Muscle layer of colon (tissue), 2 donors: ENCODE measurements at regions not wholly inside any gene's neighbourhood (a gene's known extent, or its start where the extent isn't known, plus 50 kb on each side); places are given as distances from the start of the nearest gene placed in this dataset.
"Not testable (repeated sequence)": the region's sequence is repeated elsewhere in the genome, so short reads cannot be mapped to it uniquely, and the experiment has no call there.

Source experiments
- H3K27ac ChIP-seq: one replicate; pipeline ENCODE4 v1.7.0; 2013; ENCODE audit warnings: low read depth, mild to moderate bottlenecking, low read length, moderate library complexity
- H3K27me3 ChIP-seq, 2 donors: one replicate each; pipeline ENCODE4 v1.7.0; 2013; ENCODE audit warnings: low read length in 2 of 2, mild to moderate bottlenecking in 2 of 2; ENCODE audit not compliant: insufficient read depth in 2 of 2, control insufficient read depth in 1 of 2
- H3K36me3 ChIP-seq: one replicate; pipeline ENCODE4 v1.7.0; 2013; ENCODE audit warnings: mild to moderate bottlenecking, low read length; ENCODE audit not compliant: insufficient read depth
- H3K4me1 ChIP-seq: one replicate; pipeline ENCODE4 v1.7.0; 2013; ENCODE audit warnings: mild to moderate bottlenecking, low read length; ENCODE audit not compliant: insufficient read depth
- H3K4me3 ChIP-seq, 2 donors: one replicate each; pipeline ENCODE4 v1.7.0; 2013; ENCODE audit warnings: low read length in 2 of 2, low read depth in 1 of 2, mild to moderate bottlenecking in 1 of 2, moderate library complexity in 1 of 2
- H3K9ac ChIP-seq: one replicate; pipeline ENCODE4 v1.7.0; 2013; ENCODE audit warnings: low read length
- H3K9me3 ChIP-seq: one replicate; pipeline ENCODE4 v1.7.0; 2013; ENCODE audit warnings: mild to moderate bottlenecking, low read length
- donor health status: abdominal sarcoma.
- donor health status: Adenocarcinoma of cecum.

DNA sequence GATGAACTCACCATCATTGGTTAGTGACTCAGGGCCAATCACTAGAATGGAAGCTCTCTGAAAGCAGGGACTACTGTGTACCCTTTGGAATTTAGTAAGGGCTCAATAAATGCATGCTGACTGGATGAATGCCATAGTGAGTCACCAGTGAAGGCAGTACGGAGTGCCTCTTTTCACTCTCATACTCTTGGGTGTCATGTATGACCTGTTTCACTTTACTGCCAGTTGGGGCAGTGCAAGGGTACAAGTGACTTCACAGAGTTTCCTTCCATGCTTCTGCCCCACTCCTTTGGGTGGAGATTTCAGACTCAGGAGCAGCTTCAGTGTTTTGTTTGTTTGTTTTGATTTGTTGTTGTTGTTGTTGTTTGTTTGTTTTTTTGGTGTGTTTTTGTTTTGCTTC, 57.7 kb downstream of the SOX3 start:
- Histone ChIP-seq H3K4me3 (no peak overlapping the region), H3K9me3 (no peaks in the 10 kb centered on the region), H3K9ac (no peak overlapping the region), H3K27ac (no peak overlapping the region), H3K4me1 (no peaks in the 10 kb centered on the region), H3K27me3 (peaks cover 0 to 14% of the 10 kb centered on the region in 2 donors), H3K36me3 (no peaks in the 10 kb centered on the region)

DNA sequence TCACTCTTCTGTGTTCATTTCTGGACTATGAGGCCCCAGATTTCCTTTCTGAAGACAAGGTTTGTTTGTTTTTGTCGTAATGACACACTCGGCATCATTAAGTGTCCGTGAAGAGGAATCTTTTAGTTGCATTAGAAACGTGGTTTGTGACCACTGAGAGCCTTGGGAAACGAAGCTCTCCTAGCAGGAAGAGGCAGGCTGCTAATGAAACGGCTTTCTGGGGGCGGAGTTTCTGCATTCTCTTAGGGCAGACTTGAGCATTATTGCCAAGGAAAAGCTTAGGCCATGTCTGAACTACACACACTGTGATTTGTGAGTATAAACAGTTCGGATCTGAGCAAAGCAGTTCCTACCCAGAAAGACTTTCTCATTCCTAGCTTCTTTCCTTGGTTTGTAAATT, 64.0 kb downstream of the SOX3 start:
- Histone ChIP-seq H3K4me1 (no peaks in the 10 kb centered on the region), H3K36me3 (no peaks in the 10 kb centered on the region), H3K9me3 (no peaks in the 10 kb centered on the region), H3K9ac (no peak overlapping the region), H3K27me3 (peaks cover 0 to 13% of the 10 kb centered on the region in 2 donors), H3K4me3 (no peak overlapping the region), H3K27ac (no peak overlapping the region)

DNA sequence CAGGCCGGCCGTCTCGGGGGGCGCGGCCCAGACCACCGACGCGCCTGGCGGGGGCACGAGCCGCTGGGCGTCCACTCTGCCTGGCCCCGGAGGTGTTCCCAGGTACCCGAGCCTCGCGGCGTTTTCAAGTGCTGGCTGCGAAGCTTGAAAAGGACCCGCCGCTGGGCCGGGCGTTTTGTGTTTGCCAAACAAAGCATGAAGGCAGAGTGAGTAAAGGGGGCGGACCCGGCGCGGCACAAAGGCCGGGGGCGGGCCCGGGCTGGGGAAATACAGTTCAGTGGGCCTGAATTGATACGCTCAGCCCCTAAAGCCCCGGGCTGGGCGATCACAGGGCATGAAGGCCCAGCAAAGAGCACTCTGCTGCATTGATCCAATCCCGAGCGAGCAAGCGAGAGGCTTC, 65.4 kb downstream of the SOX3 start:
- H3K36me3 ChIP-seq = no peaks in the 10 kb centered on the region
- H3K9me3 ChIP-seq = no peaks in the 10 kb centered on the region
- H3K4me1 ChIP-seq = no peaks in the 10 kb centered on the region
- no peak overlapping the region for H3K4me3 ChIP-seq
- H3K27ac ChIP-seq = no peak overlapping the region
- peaks cover 0 to 13% of the 10 kb centered on the region in 2 donors for H3K27me3 ChIP-seq
- no peak overlapping the region for H3K9ac ChIP-seq

DNA sequence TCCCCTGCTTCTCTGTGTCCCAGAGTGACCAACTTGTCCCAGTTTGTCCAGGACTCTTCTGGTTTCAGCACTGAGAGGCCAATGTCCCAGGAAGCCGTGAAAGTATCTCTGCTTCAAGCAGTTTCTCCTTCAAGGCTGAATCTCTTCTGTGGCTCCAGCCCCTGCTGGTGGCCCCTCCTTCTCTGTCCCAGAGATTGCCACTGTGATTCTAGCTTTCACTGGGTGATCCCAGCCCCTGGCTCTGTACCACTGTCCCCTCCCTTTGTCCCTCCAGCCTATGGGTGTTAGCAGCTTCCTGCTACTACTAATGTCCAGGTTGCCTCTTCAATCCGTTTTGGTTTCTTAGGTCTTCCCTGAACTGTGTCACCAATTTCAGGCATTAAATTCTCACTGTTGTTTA, 70.5 kb downstream of the SOX3 start:
- no peak overlapping the region for H3K27ac ChIP-seq
- H3K9ac ChIP-seq = no peak overlapping the region
- no peaks in the 10 kb centered on the region for H3K9me3 ChIP-seq
- peaks cover 0 to 9% of the 10 kb centered on the region in 2 donors for H3K27me3 ChIP-seq
- H3K4me1 ChIP-seq = peaks cover 12% of the 10 kb centered on the region
- no peaks in the 10 kb centered on the region for H3K36me3 ChIP-seq
- no peak overlapping the region for H3K4me3 ChIP-seq

DNA sequence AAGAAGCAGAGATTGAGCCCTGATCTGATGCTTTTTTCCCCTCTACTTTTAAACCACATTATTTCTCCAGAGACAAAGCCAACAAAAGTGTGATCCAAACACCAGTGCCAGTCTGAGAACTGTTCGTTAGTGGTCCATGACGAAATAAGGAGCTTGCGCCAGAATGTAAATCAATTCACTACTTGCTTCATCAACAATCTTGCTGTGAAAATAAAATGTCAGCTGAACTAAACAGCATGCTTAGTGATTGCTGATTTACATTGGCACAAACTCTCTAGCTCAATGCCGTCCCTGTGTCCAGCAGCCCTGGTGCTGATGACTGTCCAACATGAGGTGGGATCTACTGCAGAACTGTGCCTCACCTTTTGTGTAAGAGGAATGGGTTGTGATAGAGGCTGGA, 71.3 kb downstream of the SOX3 start:
- peaks cover 0 to 5% of the 10 kb centered on the region in 2 donors for H3K27me3 ChIP-seq
- H3K9ac ChIP-seq = no peak overlapping the region
- peaks cover 12% of the 10 kb centered on the region for H3K4me1 ChIP-seq
- H3K27ac ChIP-seq = no peak overlapping the region
- no peaks in the 10 kb centered on the region for H3K36me3 ChIP-seq
- no peaks in the 10 kb centered on the region for H3K9me3 ChIP-seq
- H3K4me3 ChIP-seq = no peak overlapping the region

DNA sequence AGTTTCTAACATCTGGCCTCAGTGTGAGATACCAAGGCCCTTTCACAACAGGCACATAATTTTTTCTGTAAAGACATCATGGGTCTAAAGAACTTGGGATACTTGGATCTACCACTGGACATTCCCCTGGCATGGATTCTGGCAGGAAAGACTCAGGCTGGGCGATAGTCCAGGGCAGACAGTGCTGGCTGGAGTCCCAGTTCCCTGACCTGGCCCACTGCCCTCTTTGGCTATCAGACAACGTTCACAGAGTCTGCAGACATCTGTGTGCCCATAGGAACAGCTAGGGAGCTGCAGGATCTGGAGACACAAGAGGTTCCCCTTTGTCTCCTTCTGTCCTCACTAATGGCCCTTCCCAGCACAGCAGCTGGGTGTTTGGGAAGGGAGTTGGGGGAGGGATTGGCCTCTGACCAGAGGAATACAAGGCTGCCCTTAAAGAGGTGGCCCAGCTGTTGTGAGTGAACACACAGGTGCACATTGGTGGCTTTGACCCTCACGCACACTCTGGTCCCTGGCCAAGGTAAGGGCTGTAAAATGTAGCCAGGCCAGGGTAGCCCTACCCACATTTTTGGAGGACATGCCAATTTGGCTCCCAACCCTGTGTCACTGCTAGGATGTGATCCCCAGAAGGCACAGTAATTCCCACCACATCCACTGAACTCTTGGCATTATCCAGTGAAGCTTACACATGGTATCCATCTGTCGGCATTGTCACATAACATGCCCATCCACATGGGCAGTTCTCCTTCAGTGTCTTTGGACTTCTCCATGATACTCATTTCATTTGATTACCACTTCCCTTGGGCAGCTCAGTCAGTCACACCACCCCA, 72.3 kb downstream of the SOX3 start:
- no peak overlapping the region for H3K27ac ChIP-seq
- H3K4me1 ChIP-seq = peaks cover 12% of the 10 kb centered on the region
- no peak overlapping the region for H3K4me3 ChIP-seq
- no peaks in the 10 kb centered on the region for H3K36me3 ChIP-seq
- peaks cover 0 to 5% of the 10 kb centered on the region in 2 donors for H3K27me3 ChIP-seq
- no peak overlapping the region for H3K9ac ChIP-seq
- H3K9me3 ChIP-seq = no peaks in the 10 kb centered on the region

DNA sequence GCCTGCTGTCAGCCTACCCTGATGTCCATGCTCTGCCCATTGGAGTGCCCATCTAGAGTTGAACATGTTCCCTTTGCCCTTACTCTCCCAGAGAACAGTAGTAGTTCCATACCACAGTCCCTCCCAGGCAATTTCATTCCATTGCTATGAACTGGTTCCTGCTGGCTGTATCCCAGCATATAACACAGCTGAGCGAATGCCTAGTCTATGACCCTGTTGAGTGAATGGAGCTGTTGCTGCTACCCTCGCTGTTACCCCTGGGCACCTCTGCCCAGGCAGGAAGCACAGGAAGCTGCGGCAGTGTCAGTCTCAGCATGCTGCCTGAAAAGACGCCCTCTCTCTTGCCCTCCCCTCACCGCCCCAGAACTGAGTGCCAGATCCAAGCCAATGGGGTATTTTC, 73.3 kb downstream of the SOX3 start:
- Histone ChIP-seq H3K9ac (no peak overlapping the region), H3K9me3 (no peaks in the 10 kb centered on the region), H3K4me3 (no peak overlapping the region), H3K4me1 (peaks cover 12% of the 10 kb centered on the region), H3K36me3 (no peaks in the 10 kb centered on the region), H3K27me3 (peaks cover 0 to 5% of the 10 kb centered on the region in 2 donors), H3K27ac (no peak overlapping the region)

DNA sequence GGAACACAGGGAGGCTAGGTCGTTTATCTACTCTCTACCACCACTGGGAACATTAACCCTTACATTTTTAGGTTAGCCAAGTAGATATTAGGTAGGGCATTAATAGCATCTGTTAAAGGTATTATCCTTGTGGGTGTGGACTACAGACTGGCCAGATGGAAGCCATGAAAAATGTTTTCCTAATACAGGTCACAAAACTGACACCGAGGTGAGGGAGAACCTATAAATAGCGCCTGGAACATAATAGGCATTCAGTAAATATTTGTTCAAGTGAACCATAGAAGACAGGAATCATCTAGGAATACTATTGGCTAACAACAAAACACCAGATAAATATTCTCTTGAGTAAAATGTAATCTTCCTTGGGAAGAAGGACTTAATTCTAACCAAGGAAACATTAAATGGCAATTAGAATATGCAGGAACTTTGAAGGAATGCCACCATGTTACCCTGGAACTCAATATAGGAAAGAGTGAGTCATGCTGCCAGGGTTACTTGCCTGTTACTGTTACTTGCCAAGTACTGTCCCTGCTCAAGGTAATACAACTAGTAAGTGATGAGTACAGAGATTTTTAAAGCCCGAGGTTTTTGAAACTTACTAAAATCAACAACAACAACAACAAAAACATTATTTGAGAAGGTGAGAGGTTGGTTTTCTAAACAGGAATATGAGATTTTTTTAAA, 79.0 kb downstream of the SOX3 start:
- H3K27me3 ChIP-seq = no peaks in the 10 kb centered on the region
- H3K9me3 ChIP-seq = no peaks in the 10 kb centered on the region
- no peaks in the 10 kb centered on the region for H3K4me1 ChIP-seq
- no peaks in the 10 kb centered on the region for H3K36me3 ChIP-seq
- no peak overlapping the region for H3K4me3 ChIP-seq
- H3K27ac ChIP-seq = no peak overlapping the region
- no peak overlapping the region for H3K9ac ChIP-seq

DNA sequence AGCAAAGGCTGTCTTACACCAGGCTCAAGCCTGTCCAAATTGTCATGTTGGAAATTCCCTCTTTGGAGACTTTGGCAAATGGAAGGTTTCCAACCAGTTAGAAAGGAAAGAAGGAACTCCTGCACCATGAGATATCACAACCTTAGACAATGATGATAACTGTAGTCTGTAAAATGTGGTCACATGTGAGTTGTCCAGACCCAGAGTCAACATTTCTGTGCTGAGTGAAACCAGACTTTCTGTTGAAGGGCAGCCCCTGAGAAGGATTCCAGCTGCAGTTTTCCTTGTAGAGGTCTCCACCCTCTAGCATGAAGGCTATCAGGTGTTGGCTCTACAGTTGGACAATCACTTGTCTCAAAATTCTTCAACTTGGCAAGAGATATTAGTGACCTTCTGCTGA, 82.4 kb downstream of the SOX3 start:
- no peaks in the 10 kb centered on the region for H3K9me3 ChIP-seq
- H3K27ac ChIP-seq = no peak overlapping the region
- no peaks in the 10 kb centered on the region for H3K36me3 ChIP-seq
- no peak overlapping the region for H3K9ac ChIP-seq
- H3K27me3 ChIP-seq = no peaks in the 10 kb centered on the region
- no peak overlapping the region for H3K4me3 ChIP-seq
- H3K4me1 ChIP-seq = no peaks in the 10 kb centered on the region

DNA sequence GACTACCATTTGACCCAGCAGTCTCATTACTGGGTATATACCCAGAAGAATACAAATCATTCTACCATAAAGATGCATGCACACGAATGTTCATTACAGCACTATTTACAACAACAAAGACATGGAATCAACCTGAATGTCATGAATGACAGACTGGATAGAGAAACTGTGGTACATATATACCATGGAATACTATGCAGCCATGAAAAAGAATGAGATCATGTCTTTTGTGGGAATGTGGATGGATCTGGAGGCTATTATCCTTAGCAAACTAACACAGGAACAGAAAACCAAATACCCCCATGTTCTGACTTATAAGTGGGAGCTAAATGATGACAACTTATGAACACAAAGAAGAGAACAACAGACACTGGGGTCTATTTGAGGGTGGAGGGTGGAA, 102.7 kb downstream of the SOX3 start:
- H3K9ac ChIP-seq, H3K27ac ChIP-seq, H3K4me1 ChIP-seq, H3K4me3 ChIP-seq, H3K36me3 ChIP-seq, H3K9me3 ChIP-seq, H3K27me3 ChIP-seq: not testable (repeated sequence)

DNA sequence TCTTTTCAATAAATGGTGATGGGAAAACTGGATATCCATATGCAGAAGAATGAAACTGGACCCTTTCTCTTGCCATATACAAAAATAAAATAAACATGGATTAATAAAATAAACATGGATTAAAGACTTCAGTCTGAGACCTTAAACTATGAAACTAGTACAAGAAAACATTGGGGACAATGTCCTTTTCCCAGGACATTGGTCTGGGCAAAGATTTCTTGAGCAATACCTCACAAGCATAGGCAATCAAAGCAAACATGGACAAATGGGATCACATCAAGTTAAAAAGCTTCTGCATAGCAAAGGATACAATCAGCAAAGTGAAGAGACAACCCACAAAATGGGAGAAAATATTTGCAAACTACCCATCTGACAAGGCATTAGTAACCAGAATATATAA, 108.5 kb downstream of the SOX3 start:
- H3K36me3 ChIP-seq, H3K27ac ChIP-seq, H3K27me3 ChIP-seq, H3K9ac ChIP-seq, H3K4me1 ChIP-seq, H3K9me3 ChIP-seq, H3K4me3 ChIP-seq: not testable (repeated sequence)

DNA sequence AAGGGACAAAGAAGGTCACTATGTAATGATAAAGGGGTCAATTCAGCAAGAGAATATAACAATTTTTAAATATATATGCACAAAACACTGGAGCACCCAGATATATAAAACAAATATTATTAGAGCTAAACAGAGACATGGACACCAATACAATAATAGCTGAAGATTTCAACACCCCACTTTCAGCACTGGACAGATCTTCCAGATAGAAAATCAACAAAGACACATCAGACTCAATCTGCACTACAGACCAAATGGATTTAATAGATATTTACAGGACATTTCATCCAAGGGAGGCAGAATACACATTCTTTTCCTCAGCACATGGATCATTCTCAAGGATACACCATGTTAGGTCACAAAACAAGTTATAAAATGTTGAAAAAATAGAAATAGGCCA, 111.4 kb downstream of the SOX3 start:
- Histone ChIP-seq H3K27me3 (no peaks in the 10 kb centered on the region), H3K9ac (no peak overlapping the region), H3K27ac (no peak overlapping the region)

More for the DNA sequence above, 111.4 kb downstream of the SOX3 start:
- no peaks in the 10 kb centered on the region for H3K9me3 ChIP-seq
- no peaks in the 10 kb centered on the region for H3K36me3 ChIP-seq
- no peak overlapping the region for H3K4me3 ChIP-seq
- no peaks in the 10 kb centered on the region for H3K4me1 ChIP-seq
